Panc1 (cell line): ENCODE measurements at regions not wholly inside any gene's neighbourhood (a gene's known extent, or its start where the extent isn't known, plus 50 kb on each side); places are given as distances from the start of the nearest gene placed in this dataset.

Experiments used
- ATAC-seq: fragments of 200-7000 bp; cut with Tn5 transposase; 2 replicates; pipeline ENCODE4 v1.9.1; 2020; ENCODE audit warnings: mild to moderate bottlenecking, moderate library complexity
- BruUV-seq: library from RNA; stranded (reverse); fragments of 400-500 nt; replicated peaks from 2 replicates; lab custom pipeline; 2021; lab: Mats Ljungman, UMichigan
- CTCF ChIA-PET: fragments of 300-600 bp; sonication (Branson Sonifier 250); formaldehyde crosslinking; loops from one replicate; lab custom pipeline; 2022; ENCODE audit warnings: antibody characterized with exemption; lab: Charles Lee
- POLR2A ChIA-PET: fragments of 300-600 bp; sonication (Branson Sonifier 250); formaldehyde crosslinking; loops from one replicate; lab custom pipeline; 2022; ENCODE audit warnings: antibody characterized with exemption; lab: Charles Lee
- DNase-seq: peaks from one replicate; pipeline ENCODE4 v3.0.0-alpha.2; 2010; ENCODE audit warnings: low read depth, low spot score
- H3K27ac ChIP-seq: 2 replicates; pipeline ENCODE4 v1.5.1; 2011; ENCODE audit warnings: mild to moderate bottlenecking, low read length, inconsistent platforms
- H3K27me3 ChIP-seq: fragments of 200-500 bp; sonication (Bioruptor generic); 2 replicates; pipeline ENCODE4 v1.6.0; 2014; ENCODE audit warnings: low read length, inconsistent platforms; ENCODE audit not compliant: control insufficient read depth, insufficient read depth
- H3K36me3 ChIP-seq: fragments of 200-500 bp; sonication (Bioruptor generic); 2 replicates; pipeline ENCODE4 v1.5.1; 2014; ENCODE audit warnings: inconsistent platforms, mild to moderate bottlenecking, low read length, moderate library complexity; ENCODE audit not compliant: control insufficient read depth, insufficient read depth
- H3K4me1 ChIP-seq: 2 replicates; pipeline ENCODE4 v1.5.1; 2011; ENCODE audit warnings: inconsistent platforms, mild to moderate bottlenecking, low read length, moderate library complexity; ENCODE audit not compliant: control insufficient read depth, insufficient read depth
- H3K4me3 ChIP-seq, 2 experiments: 2 replicates each; pipeline ENCODE4 v1.5.1; 2011 to 2012; ENCODE audit warnings: low read depth in 2 of 2, low read length in 2 of 2, mild to moderate bottlenecking in 2 of 2, inconsistent platforms in 1 of 2, moderate library complexity in 1 of 2
- H3K9me3 ChIP-seq: fragments of 200-500 bp; sonication (Bioruptor generic); 2 replicates; pipeline ENCODE4 v1.5.1; 2014; ENCODE audit warnings: low read depth, mild to moderate bottlenecking, inconsistent platforms, low read length, moderate library complexity; ENCODE audit not compliant: control insufficient read depth, insufficient read depth
- CTCF ChIP-seq: fragments of 450-650 bp; IDR thresholded peaks from 2 replicates; pipeline ENCODE4 v1.5.1; 2017; ENCODE audit warnings: mild to moderate bottlenecking
- POLR2AphosphoS5 ChIP-seq: IDR thresholded peaks from 2 replicates; pipeline ENCODE4 v1.6.1; 2012; ENCODE audit warnings: mild to moderate bottlenecking, low read depth, low read length, moderate library complexity
- REST ChIP-seq, 2 experiments: IDR thresholded peaks; 2 replicates each; pipeline ENCODE4 v1.6.1; 2011 to 2012; ENCODE audit warnings: low read depth in 2 of 2, control low read depth in 1 of 2, low read length in 1 of 2, mild to moderate bottlenecking in 1 of 2, moderate library complexity in 1 of 2; ENCODE audit not compliant: insufficient read depth in 1 of 2
- SIN3A ChIP-seq: IDR thresholded peaks from 2 replicates; pipeline ENCODE4 v1.6.1; 2012; ENCODE audit warnings: low read depth, mild to moderate bottlenecking, low read length, moderate library complexity, borderline replicate concordance; ENCODE audit not compliant: insufficient read depth
- TCF7L2 ChIP-seq: IDR thresholded peaks from 2 replicates; pipeline ENCODE4 v1.6.1; 2011; ENCODE audit warnings: mild to moderate bottlenecking, low read depth, low read length, inconsistent platforms
- in situ Hi-C: cut with HindIII; loops from 2 replicates; pipeline ENCODE4 v1.10.0; 2016; ENCODE audit warnings: low sequenced_read_pairs, low pct_unique_long_range_greater_than_20kb
- intact Hi-C: fragments of 100-400 bp; cut with micrococcal nuclease; formaldehyde crosslinking; loops from one replicate; pipeline ENCODE4 v1.10.0; 2022; ENCODE audit not compliant: unreplicated experiment

GRCh38 chr5:2675548-2675947, 75.9 kb downstream of the IRX2 start:
- POLR2A ChIA-PET: no interaction called here
- CTCF ChIA-PET: no interaction called here
- ATAC-seq (no peak), DNase-seq (no peak)
- H3K27ac ChIP-seq: no peak overlapping the region
- intact Hi-C loops (no loop called here), in situ Hi-C loops (no loop called here)
- no peaks in the 10 kb centered on the region for H3K36me3 ChIP-seq
- no peak overlapping the region for H3K4me3 ChIP-seq
- no TSS peak for BruUV-seq
- no peaks in the 10 kb centered on the region for H3K9me3 ChIP-seq
- H3K27me3 ChIP-seq: no peaks in the 10 kb centered on the region
- no peaks in the 10 kb centered on the region for H3K4me1 ChIP-seq
- TF ChIP-seq CTCF: no peak
- TF ChIP-seq SIN3A: no peak
- no peak for TF ChIP-seq TCF7L2
- TF ChIP-seq REST (IDR thresholded peaks at IDR 0.05; ENCODE audit: insufficient read depth in 1 of 2, low read depth in 2 of 2, low read length in 1 of 2): no peak
- no peak for TF ChIP-seq POLR2AphosphoS5

- ATAC-seq: no peak
- in situ Hi-C loops (no loop called here), intact Hi-C loops (no loop called here)
- Histone ChIP-seq H3K27ac (no peak overlapping the region), H3K27me3 (no peaks in the 10 kb centered on the region), H3K36me3 (no peaks in the 10 kb centered on the region), H3K9me3 (no peaks in the 10 kb centered on the region), H3K4me3 (no peak overlapping the region), H3K4me1 (no peaks in the 10 kb centered on the region)
- ChIA-PET CTCF (no interaction called here), POLR2A (no interaction called here)
- no peak for DNase-seq
- TF ChIP-seq CTCF: no peak
- no peak for TF ChIP-seq POLR2AphosphoS5
- TF ChIP-seq REST (IDR thresholded peaks at IDR 0.05; ENCODE audit: insufficient read depth in 1 of 2, low read depth in 2 of 2, low read length in 1 of 2): no peak
- TF ChIP-seq TCF7L2: no peak
- TF ChIP-seq SIN3A: no peak
- no TSS peak for BruUV-seq
These were observed 77.0 kb downstream of the IRX2 start for GRCh38 chr5:2674456-2674855.
